GM12801 (cell line): ENCODE measurements at regions not wholly inside any gene's neighbourhood (a gene's known extent, or its start where the extent isn't known, plus 50 kb on each side); places are given as distances from the start of the nearest gene placed in this dataset.

Experiments
- CTCF ChIP-seq: IDR thresholded peaks from one replicate; pipeline ENCODE4 v1.5.1; 2011; ENCODE audit warnings: control low read depth; ENCODE audit not compliant: insufficient read length; ENCODE audit errors: extremely low read depth

- TF ChIP-seq CTCF = no peak
Observed at GRCh38 chr11:122334546-122335339, 218.7 kb upstream of the BLID start.

DNA sequence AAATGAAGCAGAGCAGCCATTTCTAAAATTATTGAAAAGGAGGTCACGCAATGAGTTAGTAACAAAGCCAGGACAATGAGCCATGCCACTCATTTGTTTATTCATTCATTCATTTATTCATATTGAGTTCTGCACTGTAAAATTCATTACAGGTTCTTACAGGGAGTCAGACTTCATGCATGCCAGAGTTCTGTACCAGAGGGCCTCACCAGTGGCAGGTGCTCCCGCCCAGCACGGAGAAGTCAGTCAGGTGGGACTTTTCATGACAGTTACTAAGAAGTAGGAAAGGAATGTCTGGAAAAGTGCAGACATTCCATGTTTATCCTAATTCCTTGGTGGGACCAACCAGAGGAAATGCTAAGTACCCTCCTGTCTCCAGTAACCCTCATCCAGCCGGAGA is 217.5 kb upstream of the BLID start:
- no peak for TF ChIP-seq CTCF

DNA sequence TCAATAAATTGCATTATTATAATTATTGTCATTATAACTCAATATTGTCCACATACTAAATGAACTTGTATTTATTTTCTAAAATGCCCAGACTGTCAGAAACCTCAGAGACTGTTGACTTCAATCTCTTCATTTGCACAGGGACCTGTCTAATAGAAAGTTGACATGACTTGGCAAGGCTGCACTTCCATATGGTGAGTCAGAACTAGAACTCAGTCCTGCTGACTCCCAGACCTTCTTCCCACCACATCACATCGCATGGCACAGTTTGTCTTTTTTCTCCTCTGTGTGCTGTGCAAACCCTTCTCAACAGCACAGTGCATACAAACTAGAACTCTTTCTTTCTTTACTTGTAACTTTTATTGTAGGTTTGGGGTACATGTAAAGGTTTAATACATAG is 215.1 kb upstream of the BLID start:
- no peak for TF ChIP-seq CTCF

GRCh38 chr11:122330279-122330965 is 214.4 kb upstream of the BLID start:
- no peak for TF ChIP-seq CTCF

DNA sequence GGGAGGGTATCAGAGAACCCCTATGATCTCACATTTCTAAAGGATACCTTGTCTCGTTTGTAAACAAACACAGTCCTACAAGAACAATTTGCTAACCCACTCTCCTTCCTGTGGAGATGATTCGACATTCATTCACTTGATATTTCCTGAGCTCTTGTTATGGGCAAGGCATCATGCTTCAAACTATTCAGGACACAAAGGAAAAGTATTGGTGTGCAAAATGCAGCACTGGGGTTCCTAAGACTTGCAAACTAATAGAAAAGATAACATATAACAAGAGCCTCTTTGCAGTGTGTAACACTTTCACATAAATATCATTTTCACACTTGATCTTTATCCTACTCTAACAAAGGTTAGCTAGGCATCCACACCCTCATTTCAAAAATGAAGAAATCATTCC is 211.5 kb upstream of the BLID start:
- no peak for TF ChIP-seq CTCF

GRCh38 chr11:122323754-122324421 is 207.9 kb upstream of the BLID start:
- TF ChIP-seq CTCF = no peak

- no peak for TF ChIP-seq CTCF
Observed at GRCh38 chr11:122322329-122322728, 206.3 kb upstream of the BLID start.
